ENCODE measurements at regions not wholly inside any gene's neighbourhood (a gene's known extent, or its start where the extent isn't known, plus 50 kb on each side); places are given as distances from the start of the nearest gene placed in this dataset.

DNA sequence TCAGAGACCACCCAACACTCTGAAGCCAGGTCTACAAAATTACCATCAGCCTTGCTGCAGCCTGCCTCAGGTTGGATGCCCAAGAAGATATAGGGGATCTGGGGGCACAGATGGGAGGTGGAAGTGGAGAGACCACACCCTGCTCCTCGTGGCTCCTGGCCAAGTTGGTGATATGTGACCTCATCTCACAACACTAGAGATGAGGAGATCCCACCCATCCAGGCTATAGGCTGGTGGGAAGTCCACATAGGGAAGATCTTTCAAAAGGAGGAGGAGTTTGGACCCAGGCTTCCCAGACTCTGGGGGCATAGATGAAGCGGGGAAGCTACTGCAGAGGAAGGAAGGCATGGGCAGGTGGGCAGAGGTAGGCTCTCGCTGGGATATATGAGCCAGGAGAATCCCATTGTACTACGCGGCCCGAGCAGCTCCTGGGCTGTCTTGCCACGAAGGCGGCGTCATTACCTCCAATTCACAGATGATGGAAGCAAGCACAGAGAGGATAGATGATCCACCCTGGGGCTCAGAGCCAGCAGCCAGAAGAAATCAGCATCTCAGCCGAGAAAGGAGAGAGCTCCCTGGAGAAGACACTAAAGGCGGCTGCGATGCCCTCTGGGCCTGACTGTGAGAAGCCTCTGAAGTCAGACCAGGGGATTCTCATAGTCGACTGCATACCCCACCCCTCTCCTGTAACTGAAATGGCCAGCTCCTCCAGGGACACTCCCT is 96.0 kb downstream of the RHOB start:
- Histone ChIP-seq H3K4me2 (ENCODE audit: insufficient read depth, low read length) (no peak overlapping the region), H4K20me1 (replicated peaks; ENCODE audit: control insufficient read depth, extremely low read depth, insufficient read depth, low read length) (no peaks in the 10 kb centered on the region), H3K4me1 (ENCODE audit: control insufficient read depth, extremely low read depth, insufficient read depth, low read length) (peaks cover 9% of the 10 kb centered on the region), H3K27me3 (ENCODE audit: control insufficient read depth in 2 of 2, insufficient read depth in 2 of 2, low read length in 2 of 2) (no peaks in the 10 kb centered on the region), H3K27ac (ENCODE audit: insufficient read depth, low read depth, low read length) (no peak overlapping the region), H3K36me3 (ENCODE audit: control insufficient read depth in 2 of 2, extremely low read depth in 1 of 2, insufficient read depth in 2 of 2, low read length in 2 of 2) (no peaks in the 10 kb centered on the region), H2AFZ (ENCODE audit: low read depth, low read length) (no peak overlapping the region), H3K79me2 (ENCODE audit: control insufficient read depth, insufficient read depth, low read length) (no peaks in the 10 kb centered on the region), H3K4me3 (replicated peaks in 1 of 3; ENCODE audit: insufficient read depth in 1 of 3, low read depth in 1 of 3, low read length in 3 of 3) (no peak overlapping the region), H3K9me3 (replicated peaks; ENCODE audit: control insufficient read depth, insufficient read depth, low read length) (no peaks in the 10 kb centered on the region), H3K9me1 (replicated peaks; ENCODE audit: control insufficient read depth, extremely low read depth, insufficient read depth, low read length) (no peaks in the 10 kb centered on the region), H3K9ac (replicated peaks; ENCODE audit: extremely low read depth, insufficient read depth, low read length) (no peak overlapping the region)
- intact Hi-C loops (cut with micrococcal nuclease) (no loop called here), dilution Hi-C loops (cut with MboI; ENCODE audit: extremely low pct_ligation_motif_present, low sequenced_read_pairs) (no loop called here)
- ChIA-PET POLR2A (no interaction called here), CTCF (interaction anchor here (0.8 to 1.1 kb wide), 2 partner anchors 8 to 20 kb away, joined by 3 to 4 read pairs; no protein-coding TSS in a partner anchor)
- TF ChIP-seq EZH2 (IDR thresholded peaks at IDR 0.05; ENCODE audit: borderline replicate concordance, low read depth, low read length, severe bottlenecking) (no peak), JUN (IDR thresholded peaks at IDR 0.05; ENCODE audit: borderline replicate concordance, insufficient read depth, insufficient read length, low read depth) (no peak), GATA2 (IDR thresholded peaks at IDR 0.05; ENCODE audit: insufficient read depth, insufficient read length, low read depth, low read length) (no peak), POLR2A (IDR thresholded peaks at IDR 0.05; ENCODE audit: low read depth, low read length) (no peak), MAX (IDR thresholded peaks at IDR 0.05; ENCODE audit: insufficient read depth, insufficient read length) (no peak), POLR2AphosphoS5 (IDR thresholded peaks at IDR 0.05; ENCODE audit: insufficient read depth, low read depth, low read length) (no peak), FOS (IDR thresholded peaks at IDR 0.05; ENCODE audit: borderline replicate concordance, insufficient read depth, low read length) (no peak), MYC (IDR thresholded peaks at IDR 0.05; ENCODE audit: low read depth, low read length) (no peak)
- TF ChIP-seq, protein P1, sequence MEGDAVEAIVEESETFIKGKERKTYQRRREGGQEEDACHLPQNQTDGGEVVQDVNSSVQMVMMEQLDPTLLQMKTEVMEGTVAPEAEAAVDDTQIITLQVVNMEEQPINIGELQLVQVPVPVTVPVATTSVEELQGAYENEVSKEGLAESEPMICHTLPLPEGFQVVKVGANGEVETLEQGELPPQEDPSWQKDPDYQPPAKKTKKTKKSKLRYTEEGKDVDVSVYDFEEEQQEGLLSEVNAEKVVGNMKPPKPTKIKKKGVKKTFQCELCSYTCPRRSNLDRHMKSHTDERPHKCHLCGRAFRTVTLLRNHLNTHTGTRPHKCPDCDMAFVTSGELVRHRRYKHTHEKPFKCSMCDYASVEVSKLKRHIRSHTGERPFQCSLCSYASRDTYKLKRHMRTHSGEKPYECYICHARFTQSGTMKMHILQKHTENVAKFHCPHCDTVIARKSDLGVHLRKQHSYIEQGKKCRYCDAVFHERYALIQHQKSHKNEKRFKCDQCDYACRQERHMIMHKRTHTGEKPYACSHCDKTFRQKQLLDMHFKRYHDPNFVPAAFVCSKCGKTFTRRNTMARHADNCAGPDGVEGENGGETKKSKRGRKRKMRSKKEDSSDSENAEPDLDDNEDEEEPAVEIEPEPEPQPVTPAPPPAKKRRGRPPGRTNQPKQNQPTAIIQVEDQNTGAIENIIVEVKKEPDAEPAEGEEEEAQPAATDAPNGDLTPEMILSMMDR (IDR thresholded peaks at IDR 0.05; ENCODE audit: extremely low read depth in 1 of 2, insufficient read depth in 1 of 2, low read depth in 1 of 2, low read length in 2 of 2): no peak
- FAIRE-seq: no peak
- BruUV-seq (replicated peaks): no TSS peak
- DNase-seq (ENCODE audit: low read depth, low spot score): no peak

Data from endothelial cell of umbilical vein (primary cell).